Stimulated activated CD4-positive, alpha-beta T cell treated with anti-CD3 and anti-CD28 coated beads, TNF-alpha, amount 100 ng/mL, for 4 hours (primary cell): ENCODE measurements at regions not wholly inside any gene's neighbourhood (a gene's known extent, or its start where the extent isn't known, plus 50 kb on each side); places are given as distances from the start of the nearest gene placed in this dataset.

ENCODE experiments used
- DNase-seq, 3 experiments: peaks; one replicate each; pipeline ENCODE4 v3.0.0-alpha.2; 2020; ENCODE audit warnings: low read depth in 3 of 3

- no peak for DNase-seq
Observed at GRCh38 chr21:38933731-38934130, 128.0 kb downstream of the ETS2 start.

GRCh38 chr21:38931291-38931690 is 125.6 kb downstream of the ETS2 start:
- no peak for DNase-seq

GRCh38 chr21:38930853-38931252 is 125.1 kb downstream of the ETS2 start:
- DNase-seq: no peak

GRCh38 chr21:38930066-38930465 is 124.3 kb downstream of the ETS2 start:
- DNase-seq: no peak

GRCh38 chr21:38929652-38930051 is 123.9 kb downstream of the ETS2 start:
- DNase-seq: no peak

GRCh38 chr21:38929142-38929541 is 123.4 kb downstream of the ETS2 start:
- no peak for DNase-seq

GRCh38 chr21:38927776-38928175 is 122.0 kb downstream of the ETS2 start:
- no peak for DNase-seq

GRCh38 chr21:38925923-38926322 is 120.2 kb downstream of the ETS2 start:
- DNase-seq: no peak

GRCh38 chr21:38925478-38925877 is 119.7 kb downstream of the ETS2 start:
- DNase-seq: no peak

- no peak for DNase-seq
Observed at GRCh38 chr21:38924954-38925353, 119.2 kb downstream of the ETS2 start.

GRCh38 chr21:38923429-38923828 is 117.7 kb downstream of the ETS2 start:
- DNase-seq: no peak

- DNase-seq: no peak
Observed at GRCh38 chr21:38922474-38923235, 116.9 kb downstream of the ETS2 start.

- no peak for DNase-seq
Observed at GRCh38 chr21:38921511-38922251, 116.0 kb downstream of the ETS2 start.

GRCh38 chr21:38920631-38921398 is 115.1 kb downstream of the ETS2 start:
- no peak for DNase-seq

- DNase-seq: no peak
Observed at GRCh38 chr21:38918607-38919346, 113.0 kb downstream of the ETS2 start.

- DNase-seq: no peak
Observed at GRCh38 chr21:38917043-38917774, 111.5 kb downstream of the ETS2 start.

GRCh38 chr21:38916214-38916964 is 110.7 kb downstream of the ETS2 start:
- no peak for DNase-seq

- no peak for DNase-seq
Observed at GRCh38 chr21:38915546-38915945, 109.8 kb downstream of the ETS2 start.

GRCh38 chr21:38914528-38915293 is 109.0 kb downstream of the ETS2 start:
- DNase-seq: no peak
